NB4 (cell line): ENCODE measurements at regions not wholly inside any gene's neighbourhood (a gene's known extent, or its start where the extent isn't known, plus 50 kb on each side); places are given as distances from the start of the nearest gene placed in this dataset.

Source experiments
- MYC ChIP-seq: IDR thresholded peaks from 2 replicates; pipeline ENCODE4 v1.6.1; 2011; ENCODE audit warnings: low read depth, low read length
- POLR2A ChIP-seq: IDR thresholded peaks from 2 replicates; pipeline ENCODE4 v1.6.1; 2011; ENCODE audit warnings: mild to moderate bottlenecking; ENCODE audit not compliant: insufficient read length; ENCODE audit errors: extremely low read depth
- TF ChIP-seq, protein P1 (sequence below): IDR thresholded peaks from one replicate; pipeline ENCODE4 v1.5.1; 2012; ENCODE audit warnings: low read depth, low read length
- TF ChIP-seq, protein P2 (sequence below): IDR thresholded peaks from 2 replicates; pipeline ENCODE4 v1.6.1; 2011; ENCODE audit warnings: low read depth, low read length

DNA sequence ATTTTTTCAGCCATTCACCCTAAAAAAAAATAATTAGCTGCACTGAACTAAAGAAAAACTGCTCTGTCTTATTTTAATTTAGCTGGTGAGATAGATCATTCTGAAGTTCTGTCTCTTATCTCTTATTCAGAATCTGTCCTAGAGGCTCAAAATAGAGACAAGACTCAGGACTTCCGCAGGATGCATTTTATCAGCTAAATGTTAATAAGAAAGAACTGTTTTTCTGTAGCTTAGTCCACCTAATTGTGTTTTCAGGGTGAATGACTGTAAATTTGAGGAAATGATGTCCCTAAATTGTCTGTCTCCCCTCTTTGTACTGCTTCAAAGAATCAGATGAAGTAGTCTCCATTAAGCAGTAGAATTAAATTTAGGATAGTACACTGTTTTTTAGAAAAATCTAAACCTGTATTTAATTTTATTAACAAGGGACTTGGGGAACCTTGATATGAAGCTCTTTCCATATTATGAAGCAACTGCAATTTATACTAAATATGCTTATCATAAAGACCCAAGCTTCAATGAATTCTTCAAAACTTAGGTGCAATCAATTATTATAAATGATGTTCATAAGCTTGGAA is 671.9 kb downstream of the RWDD3 start:
- TF ChIP-seq, protein P1, sequence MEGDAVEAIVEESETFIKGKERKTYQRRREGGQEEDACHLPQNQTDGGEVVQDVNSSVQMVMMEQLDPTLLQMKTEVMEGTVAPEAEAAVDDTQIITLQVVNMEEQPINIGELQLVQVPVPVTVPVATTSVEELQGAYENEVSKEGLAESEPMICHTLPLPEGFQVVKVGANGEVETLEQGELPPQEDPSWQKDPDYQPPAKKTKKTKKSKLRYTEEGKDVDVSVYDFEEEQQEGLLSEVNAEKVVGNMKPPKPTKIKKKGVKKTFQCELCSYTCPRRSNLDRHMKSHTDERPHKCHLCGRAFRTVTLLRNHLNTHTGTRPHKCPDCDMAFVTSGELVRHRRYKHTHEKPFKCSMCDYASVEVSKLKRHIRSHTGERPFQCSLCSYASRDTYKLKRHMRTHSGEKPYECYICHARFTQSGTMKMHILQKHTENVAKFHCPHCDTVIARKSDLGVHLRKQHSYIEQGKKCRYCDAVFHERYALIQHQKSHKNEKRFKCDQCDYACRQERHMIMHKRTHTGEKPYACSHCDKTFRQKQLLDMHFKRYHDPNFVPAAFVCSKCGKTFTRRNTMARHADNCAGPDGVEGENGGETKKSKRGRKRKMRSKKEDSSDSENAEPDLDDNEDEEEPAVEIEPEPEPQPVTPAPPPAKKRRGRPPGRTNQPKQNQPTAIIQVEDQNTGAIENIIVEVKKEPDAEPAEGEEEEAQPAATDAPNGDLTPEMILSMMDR: no peak
- TF ChIP-seq POLR2A (no peak), MYC (no peak)
- TF ChIP-seq, protein P2, sequence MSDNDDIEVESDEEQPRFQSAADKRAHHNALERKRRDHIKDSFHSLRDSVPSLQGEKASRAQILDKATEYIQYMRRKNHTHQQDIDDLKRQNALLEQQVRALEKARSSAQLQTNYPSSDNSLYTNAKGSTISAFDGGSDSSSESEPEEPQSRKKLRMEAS: no peak
